Suprapubic skin (tissue), 4 donors: ENCODE measurements at regions not wholly inside any gene's neighbourhood (a gene's known extent, or its start where the extent isn't known, plus 50 kb on each side); places are given as distances from the start of the nearest gene placed in this dataset.

ENCODE experiments used
- DNase-seq, 2 donors: peaks; one replicate each; pipeline ENCODE4 v3.0.0-alpha.2; 2019; ENCODE audit warnings: low spot score in 2 of 2
- H3K27ac ChIP-seq: fragments of 200-600 bp; sonication (generic); one replicate; pipeline ENCODE4 v1.5.1; 2019
- H3K27me3 ChIP-seq: fragments of 200-600 bp; sonication (generic); one replicate; pipeline ENCODE4 v1.5.1; 2019
- H3K36me3 ChIP-seq: fragments of 200-600 bp; sonication (generic); one replicate; pipeline ENCODE4 v1.5.1; 2019
- H3K4me1 ChIP-seq: fragments of 200-600 bp; sonication (generic); one replicate; pipeline ENCODE4 v1.5.1; 2019
- H3K4me3 ChIP-seq: fragments of 200-600 bp; sonication (generic); one replicate; pipeline ENCODE4 v1.5.1; 2019; ENCODE audit warnings: mild to moderate bottlenecking
- H3K9me3 ChIP-seq: fragments of 200-600 bp; sonication (generic); one replicate; pipeline ENCODE4 v1.5.1; 2019
- EP300 ChIP-seq: sonication (generic); formaldehyde crosslinking; IDR thresholded peaks from one replicate; pipeline ENCODE4 v1.6.1; 2017; ENCODE audit warnings: antibody characterized with exemption
- POLR2A ChIP-seq, 2 donors: fragments of 450-650 bp; IDR thresholded peaks; one replicate each; pipeline ENCODE4 v1.6.1; 2017; ENCODE audit warnings: antibody characterized with exemption in 2 of 2, mild to moderate bottlenecking in 2 of 2, moderate library complexity in 2 of 2
- POLR2AphosphoS5 ChIP-seq, 3 donors: sonication (generic); formaldehyde crosslinking; IDR thresholded peaks; one replicate each; pipeline ENCODE4 v1.6.1; 2017; ENCODE audit warnings: antibody characterized with exemption in 3 of 3
- WGBS: methylation state at CpG from one replicate; pipeline ENCODE4 v1.1.5; 2018; 5-methylcytosine and 5-hydroxymethylcytosine counted together
- TF ChIP-seq, protein P1 (sequence below), 2 donors: fragments of 200-600 bp in 1 of 2; fragments of 450-650 bp in 1 of 2; sonication (generic) in 1 of 2; IDR thresholded peaks; one replicate each; pipeline ENCODE4 v1.5.1; 2016 to 2019; ENCODE audit warnings: antibody characterized with exemption in 2 of 2, mild to moderate bottlenecking in 1 of 2, moderate library complexity in 1 of 2

DNA sequence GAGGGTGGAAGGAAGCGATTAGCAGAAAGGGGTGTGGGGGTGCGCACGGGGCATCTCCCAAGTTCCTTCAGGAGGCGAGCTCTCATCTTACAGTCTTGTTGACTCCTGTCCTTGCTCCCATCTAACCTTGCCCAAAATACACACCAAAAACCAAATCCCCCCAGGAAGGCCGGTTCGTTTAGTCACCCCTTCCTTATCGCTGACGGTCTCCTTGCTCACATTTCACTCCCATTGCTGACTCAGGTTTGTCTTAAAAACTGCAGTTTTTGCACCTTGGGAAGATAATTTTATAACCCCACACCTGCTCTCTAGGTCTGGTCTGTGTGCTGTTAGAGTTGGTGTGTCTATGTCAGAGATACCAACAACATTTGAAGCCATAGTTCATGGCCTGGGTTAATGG lies 68.1 kb upstream of the F3 start:
- WGBS: 93% methylated on average over 8 of the region's 8 CpGs
- DNase-seq: no peak
- Histone ChIP-seq H3K27ac (no peak overlapping the region), H3K4me1 (no peaks in the 10 kb centered on the region), H3K36me3 (no peaks in the 10 kb centered on the region), H3K4me3 (no peak overlapping the region), H3K27me3 (no peaks in the 10 kb centered on the region), H3K9me3 (no peaks in the 10 kb centered on the region)
- TF ChIP-seq POLR2A (IDR thresholded peaks at IDR 0.05): no peak
- TF ChIP-seq, protein P1, sequence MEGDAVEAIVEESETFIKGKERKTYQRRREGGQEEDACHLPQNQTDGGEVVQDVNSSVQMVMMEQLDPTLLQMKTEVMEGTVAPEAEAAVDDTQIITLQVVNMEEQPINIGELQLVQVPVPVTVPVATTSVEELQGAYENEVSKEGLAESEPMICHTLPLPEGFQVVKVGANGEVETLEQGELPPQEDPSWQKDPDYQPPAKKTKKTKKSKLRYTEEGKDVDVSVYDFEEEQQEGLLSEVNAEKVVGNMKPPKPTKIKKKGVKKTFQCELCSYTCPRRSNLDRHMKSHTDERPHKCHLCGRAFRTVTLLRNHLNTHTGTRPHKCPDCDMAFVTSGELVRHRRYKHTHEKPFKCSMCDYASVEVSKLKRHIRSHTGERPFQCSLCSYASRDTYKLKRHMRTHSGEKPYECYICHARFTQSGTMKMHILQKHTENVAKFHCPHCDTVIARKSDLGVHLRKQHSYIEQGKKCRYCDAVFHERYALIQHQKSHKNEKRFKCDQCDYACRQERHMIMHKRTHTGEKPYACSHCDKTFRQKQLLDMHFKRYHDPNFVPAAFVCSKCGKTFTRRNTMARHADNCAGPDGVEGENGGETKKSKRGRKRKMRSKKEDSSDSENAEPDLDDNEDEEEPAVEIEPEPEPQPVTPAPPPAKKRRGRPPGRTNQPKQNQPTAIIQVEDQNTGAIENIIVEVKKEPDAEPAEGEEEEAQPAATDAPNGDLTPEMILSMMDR (IDR thresholded peaks at IDR 0.05): no peak
- no peak for TF ChIP-seq EP300
- TF ChIP-seq POLR2AphosphoS5 (IDR thresholded peaks at IDR 0.05): no peak

DNA sequence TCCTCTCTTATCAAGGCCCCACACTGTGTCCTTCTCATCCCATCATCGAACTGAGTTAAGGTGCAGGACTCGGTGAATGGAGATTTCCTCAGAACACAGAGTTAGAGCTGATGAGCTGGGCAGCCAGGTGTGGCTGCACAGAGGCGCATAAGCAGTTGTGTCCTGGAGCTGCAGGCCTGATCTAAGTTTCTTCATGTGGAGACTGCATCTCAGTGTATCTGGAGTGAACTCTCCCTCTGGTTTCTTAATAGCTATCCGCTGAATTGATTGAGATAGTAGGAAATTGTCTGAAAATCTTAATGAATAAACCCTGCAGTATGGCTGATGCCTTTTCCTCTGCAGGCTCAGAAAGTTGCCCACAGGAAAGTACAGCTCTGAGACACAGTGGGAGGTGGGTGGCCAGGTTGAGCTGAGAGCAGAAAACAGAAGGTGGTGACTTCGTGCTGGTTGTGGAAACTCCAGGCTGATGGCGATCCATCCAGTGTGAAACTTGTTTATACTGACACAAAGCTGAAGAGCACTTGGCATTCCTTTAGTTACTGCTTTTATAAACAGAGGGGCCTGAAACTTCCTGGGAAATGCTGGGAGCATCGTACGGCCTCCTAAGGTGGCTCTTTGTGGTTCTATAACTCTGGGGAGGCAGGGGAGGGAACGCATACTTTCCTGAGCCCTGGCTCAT lies 67.4 kb upstream of the F3 start:
- no peak for DNase-seq
- TF ChIP-seq POLR2A (IDR thresholded peaks at IDR 0.05) (no peak), EP300 (no peak), POLR2AphosphoS5 (IDR thresholded peaks at IDR 0.05) (no peak)
- TF ChIP-seq, protein P1 (IDR thresholded peaks at IDR 0.05): no peak
- H3K36me3 ChIP-seq: no peaks in the 10 kb centered on the region
- H3K4me1 ChIP-seq: no peaks in the 10 kb centered on the region
- WGBS: 78% methylated on average over 9 of the region's 9 CpGs
- H3K27me3 ChIP-seq: no peaks in the 10 kb centered on the region
- no peaks in the 10 kb centered on the region for H3K9me3 ChIP-seq
- H3K27ac ChIP-seq: no peak overlapping the region
- H3K4me3 ChIP-seq: no peak overlapping the region

DNA sequence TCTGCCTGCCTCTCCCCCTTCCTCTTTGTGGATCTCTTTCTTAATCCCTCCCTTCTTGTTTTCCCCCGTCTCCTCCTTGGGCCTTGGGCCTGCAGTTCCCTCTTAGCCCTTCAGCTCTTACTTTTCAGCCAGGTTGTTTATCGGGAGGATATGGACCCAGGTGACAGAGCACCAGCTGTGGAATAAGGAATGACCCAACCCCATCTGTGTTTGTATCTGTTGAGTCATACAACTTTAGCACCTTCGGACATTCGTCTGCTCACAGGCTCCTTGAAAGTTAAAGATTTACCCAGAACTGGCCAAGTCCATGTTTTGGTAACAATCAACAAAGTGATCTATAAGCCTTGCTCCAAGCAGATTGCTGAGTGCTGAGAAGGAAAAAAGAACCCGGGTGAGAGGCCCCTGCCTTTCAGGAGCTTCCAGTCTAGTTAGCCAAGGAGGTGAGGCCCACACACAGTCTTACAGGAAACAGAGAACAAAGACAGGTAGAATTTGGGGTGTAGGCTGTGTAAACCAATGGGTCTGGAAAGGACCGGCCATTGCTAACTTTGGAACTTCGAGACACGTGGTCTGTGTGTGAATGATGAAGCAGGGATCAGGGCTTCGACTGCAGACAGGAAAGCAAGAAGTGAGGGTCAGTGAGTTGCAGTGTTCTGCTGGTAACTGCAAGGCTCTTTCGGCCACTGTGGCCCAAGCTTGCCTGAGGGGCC lies 66.7 kb upstream of the F3 start:
- 78% methylated on average over 10 of the region's 10 CpGs for WGBS
- no peak overlapping the region for H3K27ac ChIP-seq
- H3K27me3 ChIP-seq: no peaks in the 10 kb centered on the region
- H3K9me3 ChIP-seq: no peaks in the 10 kb centered on the region
- no peaks in the 10 kb centered on the region for H3K36me3 ChIP-seq
- no peaks in the 10 kb centered on the region for H3K4me1 ChIP-seq
- TF ChIP-seq EP300 (no peak), POLR2A (IDR thresholded peaks at IDR 0.05) (no peak), POLR2AphosphoS5 (IDR thresholded peaks at IDR 0.05) (no peak)
- TF ChIP-seq, protein P1 (IDR thresholded peaks at IDR 0.05): no peak
- DNase-seq: no peak
- H3K4me3 ChIP-seq: no peak overlapping the region

DNA sequence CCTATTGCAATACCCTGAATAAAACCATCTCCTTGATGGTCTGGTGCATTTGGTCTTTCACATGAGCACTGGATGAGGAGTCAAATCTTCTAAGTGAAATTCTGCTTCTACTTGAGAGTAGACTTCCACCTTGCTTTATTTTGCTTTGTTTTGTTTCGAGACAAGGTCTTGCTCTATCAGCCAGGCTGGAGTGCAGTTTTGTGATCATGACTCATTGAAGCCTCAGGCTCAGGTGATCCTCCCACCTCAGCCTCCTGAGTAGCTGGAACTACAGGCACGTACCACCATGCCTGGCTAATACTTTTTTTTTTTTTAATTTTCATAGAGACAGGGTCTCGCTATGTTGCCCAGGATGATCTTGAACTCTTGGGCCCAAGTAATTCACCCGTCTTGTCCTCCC lies 65.8 kb upstream of the F3 start:
- no peaks in the 10 kb centered on the region for H3K4me1 ChIP-seq
- H3K27me3 ChIP-seq: no peaks in the 10 kb centered on the region
- H3K27ac ChIP-seq: no peak overlapping the region
- no peak overlapping the region for H3K4me3 ChIP-seq
- TF ChIP-seq POLR2A (IDR thresholded peaks at IDR 0.05): no peak
- TF ChIP-seq POLR2AphosphoS5 (IDR thresholded peaks at IDR 0.05): no peak
- TF ChIP-seq EP300: no peak
- TF ChIP-seq, protein P1 (IDR thresholded peaks at IDR 0.05): no peak
- no peak for DNase-seq
- no peaks in the 10 kb centered on the region for H3K36me3 ChIP-seq
- H3K9me3 ChIP-seq: no peaks in the 10 kb centered on the region
- over 99% methylated on average over 4 of the region's 4 CpGs for WGBS

DNA sequence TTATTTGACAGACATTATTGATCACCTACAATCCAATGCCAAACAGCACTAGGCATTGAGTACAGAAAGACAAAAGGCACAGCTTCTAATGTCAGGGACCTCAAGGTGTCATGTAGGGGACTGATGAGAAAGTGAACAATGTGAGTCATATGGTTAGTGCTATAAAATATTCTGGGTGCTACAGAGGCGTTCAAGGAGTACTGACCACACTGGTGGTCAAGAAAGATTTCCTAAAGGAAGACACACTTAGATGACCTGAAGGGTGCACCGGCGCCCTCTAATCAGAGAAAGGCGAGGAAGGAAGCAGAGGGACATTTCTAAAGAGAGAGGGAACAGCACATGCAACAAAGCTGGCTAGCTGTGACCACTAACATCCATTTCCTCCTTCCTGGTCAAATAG lies 64.9 kb upstream of the F3 start:
- no peaks in the 10 kb centered on the region for H3K9me3 ChIP-seq
- H3K27ac ChIP-seq: no peak overlapping the region
- WGBS: 85% methylated on average over 4 of the region's 4 CpGs
- TF ChIP-seq POLR2A (IDR thresholded peaks at IDR 0.05) (no peak), EP300 (no peak), POLR2AphosphoS5 (IDR thresholded peaks at IDR 0.05) (no peak)
- TF ChIP-seq, protein P1 (IDR thresholded peaks at IDR 0.05): no peak
- H3K27me3 ChIP-seq: no peaks in the 10 kb centered on the region
- DNase-seq: no peak
- H3K36me3 ChIP-seq: no peaks in the 10 kb centered on the region
- no peaks in the 10 kb centered on the region for H3K4me1 ChIP-seq
- no peak overlapping the region for H3K4me3 ChIP-seq
